ENCODE measurements at regions not wholly inside any gene's neighbourhood (a gene's known extent, or its start where the extent isn't known, plus 50 kb on each side); places are given as distances from the start of the nearest gene placed in this dataset.

DNA sequence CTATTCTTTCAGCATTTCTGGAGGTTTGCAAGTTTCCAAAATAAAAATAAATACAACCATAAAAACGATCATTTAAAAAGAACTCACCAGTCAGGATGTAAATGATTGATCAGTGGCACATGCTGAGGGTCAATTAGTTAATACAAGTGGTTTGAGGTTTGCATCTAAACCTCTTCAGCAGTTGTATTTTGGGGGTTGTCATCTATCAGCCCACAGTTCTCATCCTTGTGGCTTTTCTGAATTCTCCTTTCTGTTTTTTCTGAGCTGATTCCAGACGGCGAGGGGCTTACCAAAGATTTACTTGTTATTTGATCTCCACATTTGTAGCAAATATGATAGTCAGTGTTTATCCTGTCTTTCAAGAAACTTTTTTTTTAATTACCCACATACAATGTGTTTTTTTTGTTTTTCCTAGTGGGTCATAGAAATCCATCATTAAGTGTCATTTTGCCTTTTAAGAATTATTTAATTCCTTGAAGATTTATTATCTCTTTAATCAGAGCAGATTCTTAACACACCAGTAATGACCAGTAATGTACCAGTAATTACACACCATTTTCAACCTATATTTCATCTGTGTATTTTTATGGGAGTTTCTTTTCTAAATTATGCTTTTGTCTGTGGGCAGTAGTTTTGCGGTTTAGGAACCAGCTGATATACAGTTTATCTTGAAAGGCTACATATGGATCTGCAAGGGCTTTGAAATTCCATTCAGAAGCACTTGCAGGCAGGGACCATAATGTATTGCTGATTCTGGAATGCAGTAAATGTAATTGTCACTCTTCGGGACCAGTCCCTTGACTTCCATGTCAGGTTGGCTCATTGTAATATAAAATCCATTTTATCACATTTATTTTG, 56.3 kb upstream of the DAAM1 start:
- Histone ChIP-seq H3K4me1 (no peaks in the 10 kb centered on the region), H3K27ac (no peak overlapping the region), H3K4me3 (no peak overlapping the region), H3K9me3 (no peaks in the 10 kb centered on the region), H3K36me3 (replicated peaks in 1 of 2; ENCODE audit: insufficient read depth in 1 of 2, low read depth in 2 of 2) (no peaks in the 10 kb centered on the region), H3K27me3 (peaks cover 0 to 4% of the 10 kb centered on the region in 2 donors)
- DNase-seq (no peak), ATAC-seq (no peak)
- no peak for TF ChIP-seq POLR2A (IDR thresholded peaks at IDR 0.05)
- TF ChIP-seq, protein P1, sequence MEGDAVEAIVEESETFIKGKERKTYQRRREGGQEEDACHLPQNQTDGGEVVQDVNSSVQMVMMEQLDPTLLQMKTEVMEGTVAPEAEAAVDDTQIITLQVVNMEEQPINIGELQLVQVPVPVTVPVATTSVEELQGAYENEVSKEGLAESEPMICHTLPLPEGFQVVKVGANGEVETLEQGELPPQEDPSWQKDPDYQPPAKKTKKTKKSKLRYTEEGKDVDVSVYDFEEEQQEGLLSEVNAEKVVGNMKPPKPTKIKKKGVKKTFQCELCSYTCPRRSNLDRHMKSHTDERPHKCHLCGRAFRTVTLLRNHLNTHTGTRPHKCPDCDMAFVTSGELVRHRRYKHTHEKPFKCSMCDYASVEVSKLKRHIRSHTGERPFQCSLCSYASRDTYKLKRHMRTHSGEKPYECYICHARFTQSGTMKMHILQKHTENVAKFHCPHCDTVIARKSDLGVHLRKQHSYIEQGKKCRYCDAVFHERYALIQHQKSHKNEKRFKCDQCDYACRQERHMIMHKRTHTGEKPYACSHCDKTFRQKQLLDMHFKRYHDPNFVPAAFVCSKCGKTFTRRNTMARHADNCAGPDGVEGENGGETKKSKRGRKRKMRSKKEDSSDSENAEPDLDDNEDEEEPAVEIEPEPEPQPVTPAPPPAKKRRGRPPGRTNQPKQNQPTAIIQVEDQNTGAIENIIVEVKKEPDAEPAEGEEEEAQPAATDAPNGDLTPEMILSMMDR (IDR thresholded peaks at IDR 0.05): no peak
- 62 to 68% methylated on average over 5 of the region's 5 CpGs for WGBS, 2 donors
- intact Hi-C loops (cut with DNase I): no loop called here

DNA sequence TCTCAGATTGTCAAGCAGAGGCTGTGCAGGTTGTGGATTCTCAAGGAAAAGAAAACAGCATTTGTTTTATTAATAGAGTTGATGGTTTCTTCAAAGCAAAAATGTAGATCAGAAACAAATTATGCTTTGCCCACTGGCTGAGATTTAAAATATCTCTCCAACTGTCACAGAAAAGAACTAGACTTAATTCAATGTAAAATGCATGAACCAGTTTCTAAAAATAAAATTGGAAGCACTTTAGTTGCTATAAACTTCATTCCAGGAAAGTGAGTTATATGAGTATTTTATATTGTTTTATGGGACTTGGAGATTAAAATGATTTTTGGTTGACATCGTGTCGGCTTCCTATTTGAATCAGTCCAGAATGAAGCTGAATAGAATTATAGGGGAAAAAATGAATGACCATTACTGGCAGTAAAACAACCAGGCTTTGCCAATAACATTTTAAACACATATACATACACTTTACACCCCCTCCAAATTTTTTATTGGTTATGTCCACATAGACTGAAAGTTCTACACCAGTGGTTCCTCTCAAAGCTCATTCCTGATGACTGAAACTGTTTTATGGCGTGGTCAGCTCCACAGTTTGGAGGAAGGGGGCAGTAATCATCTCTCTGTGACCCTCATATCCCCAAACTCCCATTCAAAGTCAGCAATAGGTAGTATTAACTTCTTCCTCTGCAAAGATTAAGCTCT, 55.5 kb upstream of the DAAM1 start:
- TF ChIP-seq, protein P1 (IDR thresholded peaks at IDR 0.05): no peak
- TF ChIP-seq POLR2A (IDR thresholded peaks at IDR 0.05): no peak
- DNase-seq: no peak
- intact Hi-C loops (cut with DNase I): no loop called here
- H3K36me3 ChIP-seq (replicated peaks in 1 of 2; ENCODE audit: insufficient read depth in 1 of 2, low read depth in 2 of 2): no peaks in the 10 kb centered on the region
- 80 to 81% methylated on average over 3 of the region's 3 CpGs for WGBS, 2 donors
- no peaks in the 10 kb centered on the region for H3K9me3 ChIP-seq
- H3K27me3 ChIP-seq: peaks cover 0 to 4% of the 10 kb centered on the region in 2 donors
- no peaks in the 10 kb centered on the region for H3K4me1 ChIP-seq
- H3K27ac ChIP-seq: no peak overlapping the region
- no peak for ATAC-seq
- no peak overlapping the region for H3K4me3 ChIP-seq

DNA sequence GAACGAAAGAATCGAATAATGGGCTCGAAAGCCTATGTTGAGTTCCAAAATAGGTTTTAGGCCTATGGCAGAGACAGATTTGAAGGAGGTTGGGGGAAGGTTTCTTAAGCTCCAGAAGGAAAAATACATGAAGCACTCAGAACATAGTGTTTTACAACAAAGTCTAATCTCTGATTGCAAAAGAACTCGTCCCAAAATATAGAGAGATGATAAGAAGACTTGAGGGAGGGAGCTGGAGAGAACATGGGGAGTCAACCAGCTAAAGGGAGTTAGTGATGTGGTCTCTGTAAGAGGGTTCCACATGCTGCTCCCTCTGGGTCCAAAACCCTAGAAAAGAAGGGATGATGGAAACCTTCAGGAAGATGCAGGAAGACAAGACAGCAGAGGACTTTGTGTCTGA, 54.8 kb upstream of the DAAM1 start:
- Histone ChIP-seq H3K27me3 (peaks cover 0 to 4% of the 10 kb centered on the region in 2 donors), H3K9me3 (no peaks in the 10 kb centered on the region), H3K4me1 (no peaks in the 10 kb centered on the region), H3K36me3 (replicated peaks in 1 of 2; ENCODE audit: insufficient read depth in 1 of 2, low read depth in 2 of 2) (no peaks in the 10 kb centered on the region), H3K4me3 (no peak overlapping the region), H3K27ac (no peak overlapping the region)
- intact Hi-C loops (cut with DNase I): no loop called here
- DNase-seq (no peak), ATAC-seq (no peak)
- no peak for TF ChIP-seq POLR2A (IDR thresholded peaks at IDR 0.05)
- TF ChIP-seq, protein P1 (IDR thresholded peaks at IDR 0.05): no peak
- WGBS, 2 donors: 70 to 78% methylated on average over 4 of the region's 4 CpGs

DNA sequence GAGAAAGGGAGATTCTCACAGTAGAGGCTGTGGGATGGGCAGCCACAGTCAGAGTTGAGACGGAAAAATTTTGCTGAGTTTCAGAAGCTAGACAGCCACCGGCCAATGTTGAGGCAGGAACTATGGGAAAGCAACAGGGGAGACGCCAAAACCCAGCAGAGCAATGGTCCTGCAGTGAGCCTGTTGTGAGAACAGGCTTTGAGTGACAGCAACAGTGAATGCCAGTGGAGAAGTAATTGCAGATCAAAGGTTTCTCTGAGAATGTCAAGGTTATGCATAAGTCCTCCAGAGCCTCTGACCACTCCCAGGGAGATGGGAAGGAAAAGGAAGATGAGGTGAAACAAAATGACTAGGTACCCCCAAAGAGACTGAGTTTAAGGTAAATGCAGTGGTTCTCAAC, 54.2 kb upstream of the DAAM1 start:
- H3K36me3 ChIP-seq (replicated peaks in 1 of 2; ENCODE audit: insufficient read depth in 1 of 2, low read depth in 2 of 2): no peaks in the 10 kb centered on the region
- ATAC-seq (no peak), DNase-seq (no peak)
- intact Hi-C loops (cut with DNase I): no loop called here
- H3K27me3 ChIP-seq: peaks cover 0 to 1% of the 10 kb centered on the region in 2 donors
- 70 to 76% methylated on average over 3 of the region's 3 CpGs for WGBS, 2 donors
- no peak for TF ChIP-seq POLR2A (IDR thresholded peaks at IDR 0.05)
- TF ChIP-seq, protein P1 (IDR thresholded peaks at IDR 0.05): no peak
- no peaks in the 10 kb centered on the region for H3K4me1 ChIP-seq
- H3K9me3 ChIP-seq: no peaks in the 10 kb centered on the region
- no peak overlapping the region for H3K27ac ChIP-seq
- no peak overlapping the region for H3K4me3 ChIP-seq
